Heart right ventricle (tissue), 16 donors: ENCODE measurements at regions not wholly inside any gene's neighbourhood (a gene's known extent, or its start where the extent isn't known, plus 50 kb on each side); places are given as distances from the start of the nearest gene placed in this dataset.

Experiments
- ATAC-seq, 8 donors: fragments of 200-7000 bp; cut with Tn5 transposase; one replicate each; pipeline ENCODE4 v1.9.1; 2020; ENCODE audit warnings: mild to moderate bottlenecking in 8 of 8, moderate library complexity in 8 of 8, moderate number of reproducible peaks in 1 of 8
- DNase-seq, 2 donors: peaks; one replicate each; pipeline ENCODE4 v3.0.0-alpha.2; 2020
- H3K27ac ChIP-seq, 10 donors: fragments of 200-600 bp; sonication (generic) in 2 of 10; one replicate each; pipeline versions ENCODE4 v1.5.0 to v1.8.0; 2020 to 2022; ENCODE audit warnings: mild to moderate bottlenecking in 3 of 10
- H3K27me3 ChIP-seq, 7 donors: fragments of 200-600 bp; one replicate each; pipeline ENCODE4 v1.8.0; 2021 to 2022; ENCODE audit warnings: mild to moderate bottlenecking in 2 of 7
- H3K36me3 ChIP-seq, 9 donors: fragments of 200-600 bp; sonication (generic) in 1 of 9; one replicate each; pipeline versions ENCODE4 v1.5.0 to v1.8.0; 2020 to 2022; ENCODE audit warnings: mild to moderate bottlenecking in 2 of 9
- H3K4me1 ChIP-seq, 9 donors: fragments of 200-600 bp; sonication (generic) in 1 of 9; one replicate each; pipeline versions ENCODE4 v1.5.0 to v1.8.0; 2020 to 2022; ENCODE audit warnings: mild to moderate bottlenecking in 4 of 9
- H3K4me3 ChIP-seq, 10 donors: fragments of 200-600 bp; sonication (generic) in 2 of 10; one replicate each; pipeline versions ENCODE4 v1.5.0 to v1.8.0; 2020 to 2022; ENCODE audit warnings: mild to moderate bottlenecking in 7 of 10, moderate library complexity in 2 of 10
- H3K9me3 ChIP-seq, 11 donors: fragments of 200-600 bp in 10 of 11; sonication (generic) in 2 of 11; one replicate each; pipeline versions ENCODE4 v1.5.0 to v1.8.0; 2013 to 2022; ENCODE audit warnings: mild to moderate bottlenecking in 2 of 11, control low read depth in 1 of 11, moderate library complexity in 1 of 11
- WGBS, 2 donors: extraction: QIAGEN DNeasy Blood & Tissue Kit; methylation state at CpG; one replicate each; pipeline ENCODE4 v1.1.7; 2013; ENCODE audit warnings: inconsistent platforms in 1 of 2; 5-methylcytosine and 5-hydroxymethylcytosine counted together
- intact Hi-C, 10 donors: fragments of 100-400 bp; cut with DNase I; formaldehyde crosslinking; loops; one replicate each; pipeline versions ENCODE4 v1.11.1 to v1.14.2; 2022
- TF ChIP-seq, protein P1 (sequence below), 9 donors: fragments of 200-600 bp; sonication (generic) in 2 of 9; IDR thresholded peaks; one replicate each; pipeline versions ENCODE4 v1.5.0 to v1.8.0; 2021 to 2022; ENCODE audit warnings: antibody characterized with exemption in 9 of 9, mild to moderate bottlenecking in 5 of 9, moderate library complexity in 1 of 9
- donor health status: Arrhythmogenic right ventricular cardiomyopathy.
- donor health status: ischemic (EF 13 %, LVEDD 7.1; RV severe dilation, severe dysfunction).
- donor health status: healthy with polysubstance abuse.
- donor health status: DM: no; HTN: yes; CAD: no.
- donor health status: DM: no; HTN: no; CAD: no.
- donor health status: ischemic (EF 25% LVEDD 6.9; RV normal size, moderate dysfunction).
- donor health status: ischemic (EF 25% LVEDD 5.7; RV mildly dilated, moderate dysfunction).
- donor health status: healthy.
- donor health status: DM: yes; HTN: yes; CAD: no.
- donor health status: Ischemic cardiomyopathy.
- donor health status: ischemic (EF 35%, LVEDD 5.7; RV mildly dilated, moderate dysfunction).
- donor health status: nonischemic (EF 11% LVEDD 7.7; RV severe dilation, severe dysfunction).
- donor health status: DM: yes; HTN: yes; CAD: no.
- donor health status: PGD.
- donor health status: ischemic (EF 29% LVEDD 5.4; RV normal size, mild dysfunction).
- donor health status: nonischemic (EF 23%, LVEDD 6.1; RV moderate dilation, normal function).

DNA sequence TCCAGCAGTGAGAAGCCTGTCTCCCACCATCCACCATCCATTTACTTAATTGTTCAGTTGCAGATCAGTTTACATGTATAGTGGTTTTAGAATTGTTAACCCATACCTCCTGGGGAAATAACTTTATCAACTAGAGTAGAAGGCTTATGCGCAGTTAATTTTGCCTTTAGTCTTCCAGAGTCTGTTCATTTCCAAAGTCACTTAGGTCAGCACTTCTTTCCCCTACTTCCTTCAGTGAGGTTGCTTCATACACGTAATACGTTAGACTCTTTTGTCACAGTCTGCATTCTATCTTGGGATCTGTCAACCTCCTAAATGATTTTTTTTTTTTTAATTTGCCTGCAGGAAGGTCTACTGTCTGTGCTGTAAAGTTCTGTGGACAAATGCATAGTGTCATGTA is 495.6 kb upstream of the ISX start:
- no peaks in the 10 kb centered on the region for H3K27me3 ChIP-seq
- intact Hi-C loops = no loop called here
- DNase-seq = no peak
- H3K36me3 ChIP-seq = no peaks in the 10 kb centered on the region
- H3K4me3 ChIP-seq = no peak overlapping the region
- no peaks in the 10 kb centered on the region for H3K4me1 ChIP-seq
- WGBS, 2 donors = 45 to 57% methylated on average over 3 of the region's 3 CpGs
- no peak overlapping the region for H3K27ac ChIP-seq
- TF ChIP-seq, protein P1, sequence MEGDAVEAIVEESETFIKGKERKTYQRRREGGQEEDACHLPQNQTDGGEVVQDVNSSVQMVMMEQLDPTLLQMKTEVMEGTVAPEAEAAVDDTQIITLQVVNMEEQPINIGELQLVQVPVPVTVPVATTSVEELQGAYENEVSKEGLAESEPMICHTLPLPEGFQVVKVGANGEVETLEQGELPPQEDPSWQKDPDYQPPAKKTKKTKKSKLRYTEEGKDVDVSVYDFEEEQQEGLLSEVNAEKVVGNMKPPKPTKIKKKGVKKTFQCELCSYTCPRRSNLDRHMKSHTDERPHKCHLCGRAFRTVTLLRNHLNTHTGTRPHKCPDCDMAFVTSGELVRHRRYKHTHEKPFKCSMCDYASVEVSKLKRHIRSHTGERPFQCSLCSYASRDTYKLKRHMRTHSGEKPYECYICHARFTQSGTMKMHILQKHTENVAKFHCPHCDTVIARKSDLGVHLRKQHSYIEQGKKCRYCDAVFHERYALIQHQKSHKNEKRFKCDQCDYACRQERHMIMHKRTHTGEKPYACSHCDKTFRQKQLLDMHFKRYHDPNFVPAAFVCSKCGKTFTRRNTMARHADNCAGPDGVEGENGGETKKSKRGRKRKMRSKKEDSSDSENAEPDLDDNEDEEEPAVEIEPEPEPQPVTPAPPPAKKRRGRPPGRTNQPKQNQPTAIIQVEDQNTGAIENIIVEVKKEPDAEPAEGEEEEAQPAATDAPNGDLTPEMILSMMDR (IDR thresholded peaks at IDR 0.05) = no peak
- ATAC-seq = no peak
- H3K9me3 ChIP-seq = peaks cover 0 to 11% (median 0%) of the 10 kb centered on the region in 11 donors

- no peak overlapping the region for H3K4me3 ChIP-seq
- WGBS, 2 donors = 84% methylated on average over 2 of the region's 2 CpGs
- peaks cover 0 to 22% (median 0%) of the 10 kb centered on the region in 11 donors for H3K9me3 ChIP-seq
- intact Hi-C loops = no loop called here
- ATAC-seq = no peak
- H3K27me3 ChIP-seq = peaks cover 0 to 9% (median 0%) of the 10 kb centered on the region in 7 donors
- H3K4me1 ChIP-seq = no peaks in the 10 kb centered on the region
- DNase-seq = no peak
- H3K27ac ChIP-seq = no peak overlapping the region
- TF ChIP-seq, protein P1 (IDR thresholded peaks at IDR 0.05) = no peak
- H3K36me3 ChIP-seq = no peaks in the 10 kb centered on the region
These were observed 486.4 kb upstream of the ISX start for GRCh38 chr22:34579519-34579918.

DNA sequence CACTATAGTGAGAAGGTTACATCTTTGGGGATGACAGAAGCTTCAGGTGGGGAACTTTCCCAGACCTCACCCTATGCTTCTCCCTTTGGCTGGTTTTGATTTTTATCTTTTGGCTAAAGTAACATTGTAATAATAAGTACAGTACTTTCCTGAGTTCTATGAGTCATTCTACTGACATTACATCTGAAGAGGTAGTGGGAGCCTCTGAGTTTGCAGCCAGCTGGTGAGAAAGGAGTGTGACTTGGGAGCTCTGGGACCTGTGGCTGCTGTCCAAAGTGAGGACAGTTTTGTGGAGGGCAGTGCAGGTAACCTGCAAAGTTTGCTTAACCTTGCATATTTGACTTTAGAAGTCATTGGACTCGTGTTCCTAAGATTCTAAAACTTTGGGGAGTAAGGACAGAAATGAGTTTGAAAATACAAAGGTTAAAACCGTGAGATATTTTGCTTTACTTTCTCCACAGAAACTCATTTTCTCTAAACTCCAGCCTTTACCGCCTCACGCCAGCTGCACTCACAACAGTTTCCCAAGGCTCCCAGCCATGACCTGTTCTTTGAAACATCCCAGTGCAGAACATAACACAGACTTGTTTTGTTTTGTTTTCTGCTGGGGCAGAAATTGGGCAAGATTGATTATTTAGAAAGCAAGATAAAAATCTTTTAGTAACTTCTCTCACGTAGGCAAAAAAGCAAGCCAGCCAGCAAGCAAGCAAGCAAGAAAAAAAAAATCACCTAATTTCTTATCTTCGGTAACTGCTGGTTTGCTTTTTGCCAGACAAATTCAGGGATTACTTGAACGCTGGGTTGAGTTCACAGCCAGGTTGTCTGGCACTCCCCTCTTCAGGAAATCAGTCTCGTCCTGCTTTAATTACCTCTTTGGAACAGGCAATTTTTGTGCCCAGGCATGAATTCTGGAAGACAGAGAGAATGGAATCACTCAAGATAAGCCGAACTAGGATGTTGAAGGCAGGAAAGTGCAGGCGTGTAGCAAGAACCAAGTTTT is 478.3 kb upstream of the ISX start:
- TF ChIP-seq, protein P1 (IDR thresholded peaks at IDR 0.05) = no peak
- Histone ChIP-seq H3K27ac (no peak overlapping the region), H3K4me1 (no peaks in the 10 kb centered on the region), H3K27me3 (peaks cover 0 to 14% (median 0%) of the 10 kb centered on the region in 7 donors), H3K4me3 (no peak overlapping the region), H3K9me3 (peaks cover 0 to 2% (median 0%) of the 10 kb centered on the region in 11 donors), H3K36me3 (no peaks in the 10 kb centered on the region)
- intact Hi-C loops = no loop called here
- ATAC-seq = no peak
- no peak for DNase-seq
- 15 to 19% methylated on average over 10 of the region's 10 CpGs for WGBS, 2 donors

GRCh38 chr22:34588871-34589545 is 476.9 kb upstream of the ISX start:
- H3K27ac ChIP-seq = no peak overlapping the region
- TF ChIP-seq, protein P1 (IDR thresholded peaks at IDR 0.05) = no peak
- H3K4me1 ChIP-seq = no peaks in the 10 kb centered on the region
- intact Hi-C loops = no loop called here
- peaks cover 0 to 14% (median 0%) of the 10 kb centered on the region in 7 donors for H3K27me3 ChIP-seq
- no peak overlapping the region for H3K4me3 ChIP-seq
- WGBS, 2 donors = 74 to 76% methylated on average over 26 of the region's 26 CpGs
- no peak for DNase-seq
- H3K9me3 ChIP-seq = peaks cover 0 to 10% (median 0%) of the 10 kb centered on the region in 11 donors
- ATAC-seq = no peak
- no peaks in the 10 kb centered on the region for H3K36me3 ChIP-seq
